HCT116 (cell line): ENCODE measurements at regions not wholly inside any gene's neighbourhood (a gene's known extent, or its start where the extent isn't known, plus 50 kb on each side); places are given as distances from the start of the nearest gene placed in this dataset.
"Not testable (repeated sequence)": the region's sequence is repeated elsewhere in the genome, so short reads cannot be mapped to it uniquely, and the experiment has no call there.

Source experiments
- ATAC-seq: fragments of 200-7000 bp; cut with Tn5 transposase; 2 replicates; pipeline ENCODE4 v1.9.1; 2020; ENCODE audit warnings: mild to moderate bottlenecking, moderate library complexity
- BruUV-seq: library from RNA; stranded (reverse); fragments of 400-500 nt; replicated peaks from 2 replicates; lab custom pipeline; 2021; lab: Mats Ljungman, UMichigan
- CTCF ChIA-PET: fragments of 300-600 bp; sonication (Branson Sonifier 250); formaldehyde crosslinking; loops from one replicate; lab custom pipeline; 2021; ENCODE audit warnings: antibody characterized with exemption; lab: Charles Lee
- POLR2A ChIA-PET: fragments of 300-600, 350-600 bp; sonication (Branson Sonifier 250); formaldehyde crosslinking; loops from one replicate; lab custom pipeline; 2021; ENCODE audit warnings: antibody characterized with exemption; lab: Charles Lee
- RAD21 ChIA-PET, 2 experiments: fragments of 300-600 bp; sonication (Branson Sonifier 250); formaldehyde crosslinking; loops; one replicate each; lab custom pipeline; 2023; ENCODE audit warnings: low total read pairs in 2 of 2; ENCODE audit not compliant: uncharacterized antibody in 2 of 2, unreplicated experiment in 2 of 2, low non-redundant PET in 1 of 2; lab: Charles Lee
- DNase-seq: peaks from one replicate; pipeline ENCODE4 v3.0.0-alpha.2; 2010; ENCODE audit warnings: low read depth, low spot score
- H2AFZ ChIP-seq: fragments of 200-600 bp; shearing (Covaris generic), sonication (generic); 2 replicates; pipeline ENCODE4 v1.6.1; 2017; ENCODE audit warnings: low read depth, mixed run types, mixed read lengths, antibody characterized with exemption, low read length; ENCODE audit not compliant: poor library complexity, severe bottlenecking
- H3K27ac ChIP-seq: 2 replicates; pipeline ENCODE4 v1.5.1; 2012; ENCODE audit warnings: low read depth, low read length
- H3K27me3 ChIP-seq: fragments of 200-600 bp; sonication (generic); 2 replicates; pipeline ENCODE4 v1.6.1; 2016; ENCODE audit warnings: mixed run types, low read length, mixed read lengths; ENCODE audit not compliant: insufficient read depth
- H3K36me3 ChIP-seq, 2 experiments: fragments of 200-500 bp in 1 of 2; fragments of 200-600 bp in 1 of 2; sonication (Bioruptor generic) in 1 of 2; sonication (generic) in 1 of 2; 2 replicates each; pipeline versions ENCODE4 v1.5.1 to v1.6.1; 2014 to 2016; ENCODE audit warnings: low read length in 2 of 2, inconsistent platforms in 1 of 2, mixed read lengths in 1 of 2, mixed run types in 1 of 2; ENCODE audit not compliant: insufficient read depth in 2 of 2, control insufficient read depth in 1 of 2
- H3K4me1 ChIP-seq, 2 experiments: fragments of 200-600 bp in 1 of 2; sonication (generic) in 1 of 2; 2 replicates each; pipeline versions ENCODE4 v1.5.1 to v1.6.1; 2012 to 2017; ENCODE audit warnings: low read length in 2 of 2, inconsistent platforms in 1 of 2, mild to moderate bottlenecking in 1 of 2, mixed read lengths in 1 of 2, mixed run types in 1 of 2, moderate library complexity in 1 of 2; ENCODE audit not compliant: insufficient read depth in 2 of 2, control insufficient read depth in 1 of 2
- H3K4me2 ChIP-seq: fragments of 200-600 bp; sonication (generic); 2 replicates; pipeline ENCODE4 v1.6.1; 2017; ENCODE audit warnings: mixed run types, low read length, mixed read lengths
- H3K4me3 ChIP-seq, 2 experiments: fragments of 200-600 bp in 1 of 2; sonication (generic) in 1 of 2; replicated peaks in 1 of 2; 2 replicates each; pipeline ENCODE4 v1.5.1; 2011 to 2016; ENCODE audit warnings: low read length in 2 of 2, control low read depth in 1 of 2, low read depth in 1 of 2, mild to moderate bottlenecking in 1 of 2, mixed read lengths in 1 of 2, mixed run types in 1 of 2
- H3K79me2 ChIP-seq: fragments of 200-600 bp; sonication (generic); 2 replicates; pipeline ENCODE4 v1.6.1; 2017; ENCODE audit warnings: mild to moderate bottlenecking, mixed run types, low read length, moderate library complexity, mixed read lengths; ENCODE audit not compliant: insufficient read depth
- H3K9ac ChIP-seq: fragments of 200-600 bp; sonication (generic); 2 replicates; pipeline ENCODE4 v1.6.1; 2016; ENCODE audit warnings: low read length, mixed read lengths
- H3K9me2 ChIP-seq: fragments of 200-600 bp; sonication (generic), shearing (Covaris generic); 2 replicates; pipeline ENCODE4 v1.6.1; 2017; ENCODE audit warnings: mixed run types, mild to moderate bottlenecking, moderate library complexity; ENCODE audit not compliant: insufficient read depth
- H3K9me3 ChIP-seq, 2 experiments: fragments of 200-500 bp in 1 of 2; fragments of 200-600 bp in 1 of 2; sonication (Bioruptor generic) in 1 of 2; sonication (generic) in 1 of 2; 2 replicates each; pipeline ENCODE4 v1.6.1; 2014 to 2017; ENCODE audit warnings: low read length in 2 of 2, mixed read lengths in 2 of 2, inconsistent platforms in 1 of 2, low read depth in 1 of 2, mild to moderate bottlenecking in 1 of 2, mixed run types in 1 of 2, moderate library complexity in 1 of 2; ENCODE audit not compliant: control insufficient read depth in 1 of 2, insufficient read depth in 1 of 2
- H4K20me1 ChIP-seq: fragments of 200-600 bp; sonication (generic), shearing (Covaris generic); 2 replicates; pipeline ENCODE4 v1.6.1; 2017; ENCODE audit warnings: mixed run types, mild to moderate bottlenecking, moderate library complexity; ENCODE audit not compliant: insufficient read depth
- CTCF ChIP-seq, 3 experiments: fragments of 200-600 bp in 1 of 3; sonication (generic) in 1 of 3; IDR thresholded peaks in 2 of 3; conservative IDR thresholded peaks in 1 of 3; 2 replicates each; pipeline ENCODE4 v1.5.1; 2012 to 2017; ENCODE audit warnings: low read depth in 2 of 3, low read length in 2 of 3, antibody characterized with exemption in 1 of 3, borderline replicate concordance in 1 of 3, control low read depth in 1 of 3, mild to moderate bottlenecking in 1 of 3, mixed read lengths in 1 of 3, mixed run types in 1 of 3, moderate library complexity in 1 of 3; ENCODE audit not compliant: insufficient read depth in 1 of 3
- EGR1 ChIP-seq: IDR thresholded peaks from 2 replicates; pipeline ENCODE4 v1.6.1; 2012; ENCODE audit warnings: low read depth
- ELF1 ChIP-seq: IDR thresholded peaks from 2 replicates; pipeline ENCODE4 v1.6.1; 2012; ENCODE audit warnings: low read depth, borderline replicate concordance
- EZH2 ChIP-seq: fragments of 200-600 bp; sonication (generic); IDR thresholded peaks from 2 replicates; pipeline ENCODE4 v1.6.1; 2017; ENCODE audit warnings: antibody characterized with exemption, mixed run types
- EZH2phosphoT487 ChIP-seq: fragments of 200-600 bp; IDR thresholded peaks from 2 replicates; pipeline ENCODE4 v1.6.1; 2018; ENCODE audit warnings: antibody characterized with exemption, borderline replicate concordance
- MAX ChIP-seq: IDR thresholded peaks from 2 replicates; pipeline ENCODE4 v1.6.1; 2012
- RAD21 ChIP-seq: IDR thresholded peaks from 2 replicates; pipeline ENCODE4 v1.6.1; 2012; ENCODE audit warnings: low read depth, mild to moderate bottlenecking
- REST ChIP-seq: IDR thresholded peaks from 2 replicates; pipeline ENCODE4 v1.6.1; 2012; ENCODE audit warnings: low read depth
- SIN3A ChIP-seq: IDR thresholded peaks from 2 replicates; pipeline ENCODE4 v1.6.1; 2012; ENCODE audit warnings: low read depth
- SP1 ChIP-seq: IDR thresholded peaks from 2 replicates; pipeline ENCODE4 v1.6.1; 2012; ENCODE audit warnings: low read depth
- TCF7L2 ChIP-seq: IDR thresholded peaks from 2 replicates; pipeline ENCODE4 v1.7.0; 2011; ENCODE audit warnings: borderline replicate concordance, inconsistent platforms; ENCODE audit not compliant: insufficient read depth, insufficient read length; ENCODE audit errors: extremely low read depth
- YY1 ChIP-seq: IDR thresholded peaks from 2 replicates; pipeline ENCODE4 v1.6.1; 2011; ENCODE audit warnings: low read length, low read depth, moderate library complexity, mild to moderate bottlenecking; ENCODE audit not compliant: insufficient replicate concordance; ENCODE audit errors: extremely low read depth
- ZNF274 ChIP-seq: fragments of 200-500 bp; sonication (Bioruptor generic); IDR thresholded peaks from 2 replicates; pipeline ENCODE4 v1.6.1; 2014; ENCODE audit warnings: mild to moderate bottlenecking, low read depth, low read length, inconsistent platforms
- intact Hi-C: fragments of 100-400 bp; cut with micrococcal nuclease; formaldehyde crosslinking; loops from 2 replicates; pipeline ENCODE4 v1.10.0; 2022

- H3K4me3 ChIP-seq, intact Hi-C loops, H2AFZ ChIP-seq, POLR2A ChIA-PET, RAD21 ChIA-PET, ATAC-seq, H3K27ac ChIP-seq, DNase-seq, H3K36me3 ChIP-seq, H3K9ac ChIP-seq, H3K79me2 ChIP-seq, H3K9me3 ChIP-seq, BruUV-seq, H3K9me2 ChIP-seq, H4K20me1 ChIP-seq, H3K4me1 ChIP-seq, H3K4me2 ChIP-seq, CTCF ChIA-PET, H3K27me3 ChIP-seq: not testable (repeated sequence)
Measured at GRCh38 chr3:75962054-75962453, 176.7 kb upstream of the ZNF717 start.

GRCh38 chr3:75967071-75967470 lies 181.7 kb upstream of the ZNF717 start:
- intact Hi-C loops = no loop called here
- RAD21 ChIA-PET = no interaction called here
- no peak overlapping the region for H3K4me2 ChIP-seq
- no peaks in the 10 kb centered on the region for H4K20me1 ChIP-seq
- H2AFZ ChIP-seq = no peak overlapping the region
- ATAC-seq (no peak), DNase-seq (no peak)
- CTCF ChIA-PET = no interaction called here
- H3K9me3 ChIP-seq = peaks cover 2 to 8% of the 10 kb centered on the region in 2 experiments; a peak in 3 of 4 replicates
- H3K79me2 ChIP-seq = no peaks in the 10 kb centered on the region
- POLR2A ChIA-PET = no interaction called here
- no peak overlapping the region for H3K4me3 ChIP-seq
- no peaks in the 10 kb centered on the region for H3K4me1 ChIP-seq
- H3K9me2 ChIP-seq = no peaks in the 10 kb centered on the region
- H3K9ac ChIP-seq = no peak overlapping the region
- H3K27me3 ChIP-seq = no peaks in the 10 kb centered on the region
- no peak overlapping the region for H3K27ac ChIP-seq
- no TSS peak for BruUV-seq
- no peaks in the 10 kb centered on the region for H3K36me3 ChIP-seq
- no peak for TF ChIP-seq SIN3A
- TF ChIP-seq SP1 = no peak
- TF ChIP-seq REST = no peak
- TF ChIP-seq ZNF274 = no peak
- TF ChIP-seq YY1 = no peak
- no peak for TF ChIP-seq RAD21
- no peak for TF ChIP-seq TCF7L2
- no peak for TF ChIP-seq CTCF (IDR thresholded peaks at IDR 0.05 in 2 of 3, conservative IDR thresholded peaks at IDR 0.05 in 1 of 3; ENCODE audit: borderline replicate concordance in 1 of 3, insufficient read depth in 1 of 3, low read depth in 2 of 3, low read length in 2 of 3)
- TF ChIP-seq MAX = no peak
- no peak for TF ChIP-seq ELF1
- TF ChIP-seq EZH2 = no peak
- no peak for TF ChIP-seq EGR1
- no peak for TF ChIP-seq EZH2phosphoT487
